C4-2B (cell line): ENCODE measurements at regions not wholly inside any gene's neighbourhood (a gene's known extent, or its start where the extent isn't known, plus 50 kb on each side); places are given as distances from the start of the nearest gene placed in this dataset.

ENCODE experiments used
- H3K27ac ChIP-seq: fragments of 450-650 bp; 2 replicates; pipeline ENCODE4 v1.5.1; 2017
- CTCF ChIP-seq: fragments of 450-650 bp; conservative IDR thresholded peaks from 2 replicates; pipeline ENCODE4 v1.5.1; 2017; ENCODE audit warnings: mild to moderate bottlenecking
- ZFX ChIP-seq: fragments of 450-650 bp; IDR thresholded peaks from 2 replicates; pipeline ENCODE4 v1.6.1; 2017

- peak overlapping the region; percentile 65 for H3K27ac ChIP-seq
- TF ChIP-seq ZFX (no peak), CTCF (no peak)
Measured at GRCh38 chr1:167165948-167166689, 54.6 kb upstream of the POU2F1 start.

- peak overlapping the region; percentile 65 for H3K27ac ChIP-seq
- TF ChIP-seq CTCF (no peak), ZFX (no peak)
Measured at GRCh38 chr1:167166690-167167075, 54.0 kb upstream of the POU2F1 start.

GRCh38 chr1:167168424-167168823 is 52.3 kb upstream of the POU2F1 start:
- TF ChIP-seq CTCF (no peak), ZFX (no peak)
- H3K27ac ChIP-seq, result no peak overlapping the region

- no peak overlapping the region for H3K27ac ChIP-seq
- no peak for TF ChIP-seq CTCF
- no peak for TF ChIP-seq ZFX
Measured at GRCh38 chr1:167169642-167170041, 51.0 kb upstream of the POU2F1 start.
